Neural progenitor cell (in vitro differentiated cells): ENCODE measurements at regions not wholly inside any gene's neighbourhood (a gene's known extent, or its start where the extent isn't known, plus 50 kb on each side); places are given as distances from the start of the nearest gene placed in this dataset.

Source experiments
- DNase-seq: peaks from one replicate; pipeline ENCODE4 v3.0.0-alpha.2; 2016; ENCODE audit warnings: low spot score
- H2AFZ ChIP-seq: fragments of 200-600 bp; sonication (generic); replicated peaks from 2 replicates; pipeline ENCODE4 v1.6.1; 2016; ENCODE audit warnings: antibody characterized with exemption
- H3F3A ChIP-seq: fragments of 200-600 bp; sonication (generic); 2 replicates; pipeline ENCODE4 v1.6.1; 2016; ENCODE audit warnings: antibody characterized with exemption, low read depth
- H3K27ac ChIP-seq: fragments of 200-600 bp; sonication (generic); 2 replicates; pipeline ENCODE4 v1.5.1; 2016; ENCODE audit warnings: mild to moderate bottlenecking
- H3K27me3 ChIP-seq: fragments of 200-600 bp; sonication (generic); 2 replicates; pipeline ENCODE4 v1.6.1; 2016; ENCODE audit warnings: mild to moderate bottlenecking, moderate library complexity
- H3K36me3 ChIP-seq: fragments of 200-600 bp; sonication (generic); 2 replicates; pipeline ENCODE4 v1.5.1; 2016
- H3K4me1 ChIP-seq: fragments of 200-600 bp; sonication (generic); 2 replicates; pipeline ENCODE4 v1.6.1; 2016; ENCODE audit warnings: mixed run types
- H3K4me2 ChIP-seq: fragments of 200-600 bp; sonication (generic); 2 replicates; pipeline ENCODE4 v1.6.1; 2016
- H3K4me3 ChIP-seq: fragments of 200-600 bp; sonication (generic); 2 replicates; pipeline ENCODE4 v1.5.1; 2016
- H3K79me2 ChIP-seq: fragments of 200-600 bp; sonication (generic); 2 replicates; pipeline ENCODE4 v1.6.1; 2016; ENCODE audit warnings: low read depth
- H3K9ac ChIP-seq: fragments of 200-600 bp; sonication (generic); 2 replicates; pipeline ENCODE4 v1.6.1; 2016
- H3K9me3 ChIP-seq: fragments of 200-600 bp; sonication (generic); 2 replicates; pipeline ENCODE4 v1.5.1; 2016; ENCODE audit warnings: low read depth
- H4K20me1 ChIP-seq: fragments of 200-600 bp; sonication (generic); 2 replicates; pipeline ENCODE4 v1.6.1; 2016; ENCODE audit warnings: low read depth
- H3K27ac Mint-ChIP-seq: 3 replicates; pipeline ENCODE4 v1.8.0; 2021; ENCODE audit warnings: mixed read lengths
- H3K27me3 Mint-ChIP-seq: 2 replicates; pipeline ENCODE4 v1.8.0; 2022; ENCODE audit warnings: low read depth, mild to moderate bottlenecking, inconsistent platforms, moderate library complexity, mixed read lengths; ENCODE audit not compliant: insufficient read depth
- H3K36me3 Mint-ChIP-seq: 3 replicates; pipeline ENCODE4 v1.8.0; 2021; ENCODE audit warnings: mixed read lengths
- H3K4me1 Mint-ChIP-seq: 3 replicates; pipeline ENCODE4 v1.8.0; 2021; ENCODE audit warnings: mixed read lengths
- H3K4me3 Mint-ChIP-seq: 3 replicates; pipeline ENCODE4 v1.8.0; 2021; ENCODE audit warnings: mild to moderate bottlenecking, moderate library complexity, mixed read lengths
- H3K9me3 Mint-ChIP-seq: 3 replicates; pipeline ENCODE4 v1.8.0; 2020; ENCODE audit warnings: mixed read lengths
- EZH2 ChIP-seq: fragments of 200-600 bp; sonication (generic); IDR thresholded peaks from 2 replicates; pipeline ENCODE4 v1.6.1; 2017; ENCODE audit warnings: antibody characterized with exemption, mild to moderate bottlenecking, moderate library complexity
- EZH2phosphoT487 ChIP-seq: fragments of 200-600 bp; sonication (generic); IDR thresholded peaks from 2 replicates; pipeline ENCODE4 v1.6.1; 2017; ENCODE audit warnings: antibody characterized with exemption
- TF ChIP-seq, protein P1 (sequence below): fragments of 200-600 bp; sonication (generic); IDR thresholded peaks from 2 replicates; pipeline ENCODE4 v1.5.1; 2017; ENCODE audit warnings: antibody characterized with exemption, mild to moderate bottlenecking

DNA sequence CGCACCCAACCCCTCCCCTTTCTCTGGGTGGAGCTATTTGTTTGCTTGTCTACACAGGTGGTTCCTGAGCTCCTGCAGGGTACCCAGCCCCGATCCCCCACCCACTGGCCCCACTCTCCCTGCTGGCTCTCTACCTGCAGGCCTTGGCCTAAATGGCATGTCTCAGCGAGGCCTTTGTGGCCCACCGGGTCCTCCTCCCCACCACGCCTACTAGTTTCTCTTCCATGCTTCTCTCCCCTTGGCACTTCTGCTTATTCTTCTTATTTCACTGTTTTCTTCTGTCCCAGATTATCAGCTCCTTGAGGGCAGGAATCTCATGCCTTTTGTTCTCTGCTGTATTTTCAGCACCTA, 57.4 kb upstream of the ZNF536 start:
- Histone ChIP-seq H2AFZ (no peak overlapping the region), H3K9me3 (no peaks in the 10 kb centered on the region), H3F3A (no peaks in the 10 kb centered on the region), H3K9ac (no peak overlapping the region), H3K27me3 (no peaks in the 10 kb centered on the region), H3K36me3 (no peaks in the 10 kb centered on the region), H3K4me2 (no peak overlapping the region), H3K4me3 (no peak overlapping the region), H3K27ac (no peak overlapping the region), H3K79me2 (no peaks in the 10 kb centered on the region), H4K20me1 (no peaks in the 10 kb centered on the region), H3K4me1 (peaks cover 10% of the 10 kb centered on the region)
- peaks cover 6% of the 10 kb centered on the region for H3K27me3 Mint-ChIP-seq
- H3K27ac Mint-ChIP-seq, result no peak overlapping the region
- peaks cover 3% of the 10 kb centered on the region for H3K36me3 Mint-ChIP-seq
- peaks cover 3% of the 10 kb centered on the region for H3K9me3 Mint-ChIP-seq
- H3K4me1 Mint-ChIP-seq, result peaks cover 22% of the 10 kb centered on the region
- no peak for TF ChIP-seq EZH2
- H3K4me3 Mint-ChIP-seq, result no peak overlapping the region
- DNase-seq, result no peak

DNA sequence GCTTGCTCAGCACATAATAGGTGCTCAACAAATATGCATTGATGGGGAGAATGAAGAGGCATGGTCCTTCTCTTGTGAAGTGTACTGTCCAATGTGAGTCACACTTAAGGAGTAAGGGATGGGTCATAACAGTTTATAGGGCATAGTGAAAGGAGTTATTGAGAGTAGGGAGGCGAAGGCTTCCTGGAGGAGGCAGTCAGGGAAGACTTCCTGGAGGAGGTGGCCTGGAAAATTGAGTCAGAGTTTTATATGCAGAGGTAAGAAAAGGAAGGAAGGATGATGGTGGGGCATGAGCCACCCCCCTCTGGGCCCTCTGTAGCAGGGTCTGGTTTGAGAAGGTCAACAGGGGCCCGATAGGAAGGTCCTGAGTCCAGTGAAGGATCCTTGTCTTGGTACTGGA, 57.0 kb upstream of the ZNF536 start:
- no peaks in the 10 kb centered on the region for H3K79me2 ChIP-seq
- no peak overlapping the region for H3K27ac Mint-ChIP-seq
- peaks cover 3% of the 10 kb centered on the region for H3K9me3 Mint-ChIP-seq
- no peak for DNase-seq
- no peak overlapping the region for H3K9ac ChIP-seq
- TF ChIP-seq EZH2 (no peak), EZH2phosphoT487 (no peak)
- TF ChIP-seq, protein P1, sequence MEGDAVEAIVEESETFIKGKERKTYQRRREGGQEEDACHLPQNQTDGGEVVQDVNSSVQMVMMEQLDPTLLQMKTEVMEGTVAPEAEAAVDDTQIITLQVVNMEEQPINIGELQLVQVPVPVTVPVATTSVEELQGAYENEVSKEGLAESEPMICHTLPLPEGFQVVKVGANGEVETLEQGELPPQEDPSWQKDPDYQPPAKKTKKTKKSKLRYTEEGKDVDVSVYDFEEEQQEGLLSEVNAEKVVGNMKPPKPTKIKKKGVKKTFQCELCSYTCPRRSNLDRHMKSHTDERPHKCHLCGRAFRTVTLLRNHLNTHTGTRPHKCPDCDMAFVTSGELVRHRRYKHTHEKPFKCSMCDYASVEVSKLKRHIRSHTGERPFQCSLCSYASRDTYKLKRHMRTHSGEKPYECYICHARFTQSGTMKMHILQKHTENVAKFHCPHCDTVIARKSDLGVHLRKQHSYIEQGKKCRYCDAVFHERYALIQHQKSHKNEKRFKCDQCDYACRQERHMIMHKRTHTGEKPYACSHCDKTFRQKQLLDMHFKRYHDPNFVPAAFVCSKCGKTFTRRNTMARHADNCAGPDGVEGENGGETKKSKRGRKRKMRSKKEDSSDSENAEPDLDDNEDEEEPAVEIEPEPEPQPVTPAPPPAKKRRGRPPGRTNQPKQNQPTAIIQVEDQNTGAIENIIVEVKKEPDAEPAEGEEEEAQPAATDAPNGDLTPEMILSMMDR, result no peak
- no peaks in the 10 kb centered on the region for H3F3A ChIP-seq
- H3K9me3 ChIP-seq, result no peaks in the 10 kb centered on the region
- H2AFZ ChIP-seq, result no peak overlapping the region
- no peak overlapping the region for H3K4me3 ChIP-seq
- peaks cover 3% of the 10 kb centered on the region for H3K36me3 Mint-ChIP-seq
- H3K4me1 Mint-ChIP-seq, result peaks cover 19% of the 10 kb centered on the region
- H3K27ac ChIP-seq, result no peak overlapping the region
- peaks cover 6% of the 10 kb centered on the region for H3K4me1 ChIP-seq
- H3K27me3 ChIP-seq, result no peaks in the 10 kb centered on the region
- no peak overlapping the region for H3K4me3 Mint-ChIP-seq
- H3K27me3 Mint-ChIP-seq, result peaks cover 6% of the 10 kb centered on the region
- no peak overlapping the region for H3K4me2 ChIP-seq
- H3K36me3 ChIP-seq, result no peaks in the 10 kb centered on the region
- no peaks in the 10 kb centered on the region for H4K20me1 ChIP-seq

DNA sequence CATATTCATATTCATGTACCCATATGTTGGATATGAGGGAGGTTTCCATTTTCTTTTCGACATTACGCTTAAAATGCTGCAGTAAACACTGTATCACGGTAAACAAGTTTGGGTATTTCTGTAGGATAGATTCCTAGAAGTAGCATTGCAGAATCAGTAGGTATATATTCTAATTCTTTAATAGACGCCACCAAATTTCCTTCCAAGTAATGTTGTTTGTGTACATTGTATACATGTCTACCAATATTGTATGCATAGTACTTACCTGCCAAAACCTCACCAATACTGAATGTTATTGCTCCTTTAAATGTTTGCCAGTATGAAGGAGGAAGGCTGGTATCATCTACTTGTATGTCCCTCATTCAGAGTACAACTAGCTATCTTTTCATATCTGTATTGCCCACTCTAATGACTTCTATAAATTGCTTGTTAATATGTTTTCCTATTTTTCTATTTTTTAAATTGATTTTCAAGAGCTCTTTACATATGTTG, 56.1 kb upstream of the ZNF536 start:
- peaks cover 6% of the 10 kb centered on the region for H3K27me3 Mint-ChIP-seq
- no peak overlapping the region for H3K4me3 Mint-ChIP-seq
- no peaks in the 10 kb centered on the region for H3K79me2 ChIP-seq

DNA sequence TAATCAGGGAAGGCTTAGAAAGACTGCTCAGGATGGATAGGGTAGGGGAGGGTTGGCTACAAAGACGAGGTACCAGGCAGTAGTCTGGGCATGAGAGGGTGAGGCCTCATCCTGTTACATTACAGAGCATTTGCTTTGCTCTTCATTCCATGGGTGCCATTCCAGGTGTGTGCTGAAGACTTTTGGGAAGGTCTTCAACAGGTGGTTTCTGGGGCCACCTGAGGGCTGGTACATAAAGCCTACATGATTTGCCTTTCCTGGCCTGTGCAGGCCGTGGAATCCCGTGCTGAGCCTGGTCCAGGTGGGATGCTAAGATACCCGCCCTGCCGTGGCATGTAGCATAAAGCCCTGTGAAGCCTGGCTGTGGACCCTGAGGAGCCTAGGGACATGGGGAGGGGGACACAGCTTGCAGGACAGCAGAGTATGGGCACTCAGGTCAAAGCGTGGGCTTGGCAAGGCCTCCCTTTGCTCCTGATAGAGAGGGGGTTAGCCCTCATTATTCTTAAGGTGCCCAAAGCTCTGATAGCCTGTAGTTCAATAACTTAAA, 55.6 kb upstream of the ZNF536 start:
- Histone ChIP-seq H4K20me1 (no peaks in the 10 kb centered on the region), H3K27me3 (no peaks in the 10 kb centered on the region), H3K27ac (no peak overlapping the region), H3K79me2 (no peaks in the 10 kb centered on the region), H3K9ac (no peak overlapping the region), H3K4me3 (no peak overlapping the region), H3F3A (no peaks in the 10 kb centered on the region), H2AFZ (no peak overlapping the region), H3K4me1 (peaks cover 4% of the 10 kb centered on the region), H3K36me3 (no peaks in the 10 kb centered on the region), H3K4me2 (no peak overlapping the region), H3K9me3 (no peaks in the 10 kb centered on the region)
- no peak overlapping the region for H3K4me3 Mint-ChIP-seq
- DNase-seq, result no peak
- H3K36me3 Mint-ChIP-seq, result peaks cover 3% of the 10 kb centered on the region
- H3K27ac Mint-ChIP-seq, result no peak overlapping the region
- peaks cover 6% of the 10 kb centered on the region for H3K27me3 Mint-ChIP-seq
- peaks cover 13% of the 10 kb centered on the region for H3K4me1 Mint-ChIP-seq
- H3K9me3 Mint-ChIP-seq, result peaks cover 3% of the 10 kb centered on the region
- TF ChIP-seq EZH2 (no peak), EZH2phosphoT487 (no peak)
- TF ChIP-seq, protein P1, result no peak

More for the DNA sequence above, 56.1 kb upstream of the ZNF536 start:
- H3K36me3 Mint-ChIP-seq, result peaks cover 3% of the 10 kb centered on the region
- Histone ChIP-seq H3K27me3 (no peaks in the 10 kb centered on the region), H2AFZ (no peak overlapping the region), H3K9me3 (no peaks in the 10 kb centered on the region), H3K9ac (no peak overlapping the region), H3K27ac (no peak overlapping the region), H3K4me3 (no peak overlapping the region), H4K20me1 (no peaks in the 10 kb centered on the region), H3K36me3 (no peaks in the 10 kb centered on the region), H3K4me1 (peaks cover 4% of the 10 kb centered on the region), H3F3A (no peaks in the 10 kb centered on the region), H3K4me2 (no peak overlapping the region)
- DNase-seq, result no peak
- TF ChIP-seq EZH2phosphoT487 (no peak), EZH2 (no peak)
- TF ChIP-seq, protein P1, result no peak
- H3K9me3 Mint-ChIP-seq, result peaks cover 3% of the 10 kb centered on the region
- H3K4me1 Mint-ChIP-seq, result peaks cover 18% of the 10 kb centered on the region
- no peak overlapping the region for H3K27ac Mint-ChIP-seq
